NT2/D1 (cell line): ENCODE measurements at regions not wholly inside any gene's neighbourhood (a gene's known extent, or its start where the extent isn't known, plus 50 kb on each side); places are given as distances from the start of the nearest gene placed in this dataset.

Source experiments
- SUZ12 ChIP-seq: IDR thresholded peaks from 2 replicates; pipeline ENCODE4 v1.6.1; 2011; ENCODE audit not compliant: insufficient read length, insufficient read depth; ENCODE audit errors: extremely low read depth
- YY1 ChIP-seq: IDR thresholded peaks from 2 replicates; pipeline ENCODE4 v1.6.1; 2011; ENCODE audit not compliant: insufficient read length, insufficient read depth
- ZNF274 ChIP-seq: IDR thresholded peaks from 2 replicates; pipeline ENCODE4 v1.6.1; 2011; ENCODE audit warnings: mild to moderate bottlenecking, low read depth, low read length

GRCh38 chr4:137309424-137309823 lies 222.9 kb downstream of the PCDH18 start:
- TF ChIP-seq YY1 (no peak), ZNF274 (no peak), SUZ12 (no peak)
